Endodermal cell (in vitro differentiated cells): ENCODE measurements at regions not wholly inside any gene's neighbourhood (a gene's known extent, or its start where the extent isn't known, plus 50 kb on each side); places are given as distances from the start of the nearest gene placed in this dataset.

ENCODE experiments used
- DNase-seq: peaks from one replicate; pipeline ENCODE4 v3.0.0-alpha.2; 2017
- H3K27ac ChIP-seq: 2 replicates; pipeline ENCODE4 v1.5.1; 2013; ENCODE audit warnings: mild to moderate bottlenecking, low read depth, low read length, moderate library complexity
- H3K27me3 ChIP-seq: 2 replicates; pipeline ENCODE4 v1.6.1; 2013; ENCODE audit warnings: mild to moderate bottlenecking, low read length, moderate library complexity; ENCODE audit not compliant: insufficient read depth, control insufficient read depth, poor library complexity, severe bottlenecking
- H3K36me3 ChIP-seq: 2 replicates; pipeline ENCODE4 v1.7.0; 2013; ENCODE audit warnings: mild to moderate bottlenecking, low read length, moderate library complexity; ENCODE audit not compliant: control insufficient read depth, insufficient read depth
- H3K4me1 ChIP-seq: one replicate; pipeline ENCODE4 v1.7.0; 2013; ENCODE audit warnings: low read length; ENCODE audit not compliant: control insufficient read depth, insufficient read depth
- H3K4me3 ChIP-seq: 2 replicates; pipeline ENCODE4 v1.5.1; 2013; ENCODE audit warnings: mild to moderate bottlenecking, low read length, moderate library complexity
- H3K9ac ChIP-seq: 2 replicates; pipeline ENCODE4 v1.6.1; 2013; ENCODE audit warnings: mild to moderate bottlenecking, low read length, moderate library complexity; ENCODE audit not compliant: poor library complexity, severe bottlenecking; ENCODE audit errors: extremely low read depth
- H3K9me3 ChIP-seq: 2 replicates; pipeline ENCODE4 v1.6.1; 2013; ENCODE audit warnings: mild to moderate bottlenecking, low read length, moderate library complexity; ENCODE audit not compliant: control insufficient read depth
- H3K27ac Mint-ChIP-seq: 2 replicates; pipeline ENCODE4 v1.8.0; 2020; ENCODE audit warnings: mixed read lengths
- H3K27me3 Mint-ChIP-seq: 2 replicates; pipeline ENCODE4 v1.8.0; 2021; ENCODE audit warnings: mild to moderate bottlenecking, mixed read lengths; ENCODE audit not compliant: insufficient read depth
- H3K36me3 Mint-ChIP-seq: 2 replicates; pipeline ENCODE4 v1.8.0; 2020; ENCODE audit warnings: low read depth, mixed read lengths
- H3K4me1 Mint-ChIP-seq: 2 replicates; pipeline ENCODE4 v1.8.0; 2020; ENCODE audit warnings: mixed read lengths
- H3K4me3 Mint-ChIP-seq: 2 replicates; pipeline ENCODE4 v1.8.0; 2020; ENCODE audit warnings: mild to moderate bottlenecking, moderate library complexity, mixed read lengths
- H3K9me3 Mint-ChIP-seq: 2 replicates; pipeline ENCODE4 v1.8.0; 2020; ENCODE audit warnings: mild to moderate bottlenecking, mixed read lengths
- WGBS, 2 experiments: methylation state at CpG; one replicate each; pipeline versions ENCODE4 v1.1.5 to v1.1.7; 2013; ENCODE audit warnings: missing lambda C conversion rate in 2 of 2, mixed read lengths in 1 of 2; ENCODE audit not compliant: insufficient coverage in 1 of 2, insufficient read length in 1 of 2; 5-methylcytosine and 5-hydroxymethylcytosine counted together
- TF ChIP-seq, protein P1 (sequence below): fragments of 200-600 bp; sonication (generic); conservative IDR thresholded peaks from 2 replicates; pipeline ENCODE4 v1.5.0; 2021; ENCODE audit warnings: antibody characterized with exemption, mild to moderate bottlenecking

DNA sequence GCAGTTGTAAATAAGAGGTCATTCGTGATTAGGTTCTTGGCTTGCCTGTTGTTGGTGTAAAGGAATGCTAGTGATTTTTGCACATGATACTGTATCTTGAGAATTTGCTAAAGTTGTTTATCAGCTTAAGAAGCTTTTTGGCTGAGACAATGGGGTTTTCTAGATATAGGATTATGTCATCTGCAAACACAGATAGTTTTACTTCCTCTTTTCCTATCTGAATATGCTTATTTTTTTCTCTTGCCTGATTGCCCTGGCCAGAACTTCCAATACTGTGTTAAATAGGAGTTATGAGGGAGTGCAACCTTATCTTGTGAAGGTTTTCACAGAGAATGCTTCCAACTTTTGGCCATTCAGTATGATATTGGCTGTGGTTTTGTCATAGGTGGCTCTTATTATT is 576.1 kb upstream of the RGS18 start:
- Histone ChIP-seq H3K36me3 (peaks cover 17% of the 10 kb centered on the region), H3K27me3 (no peaks in the 10 kb centered on the region), H3K4me3 (no peak overlapping the region), H3K9ac (no peak overlapping the region), H3K9me3 (peaks cover 70% of the 10 kb centered on the region), H3K4me1 (peaks cover 3% of the 10 kb centered on the region), H3K27ac (no peak overlapping the region)
- peaks cover 47% of the 10 kb centered on the region for H3K9me3 Mint-ChIP-seq
- TF ChIP-seq, protein P1, sequence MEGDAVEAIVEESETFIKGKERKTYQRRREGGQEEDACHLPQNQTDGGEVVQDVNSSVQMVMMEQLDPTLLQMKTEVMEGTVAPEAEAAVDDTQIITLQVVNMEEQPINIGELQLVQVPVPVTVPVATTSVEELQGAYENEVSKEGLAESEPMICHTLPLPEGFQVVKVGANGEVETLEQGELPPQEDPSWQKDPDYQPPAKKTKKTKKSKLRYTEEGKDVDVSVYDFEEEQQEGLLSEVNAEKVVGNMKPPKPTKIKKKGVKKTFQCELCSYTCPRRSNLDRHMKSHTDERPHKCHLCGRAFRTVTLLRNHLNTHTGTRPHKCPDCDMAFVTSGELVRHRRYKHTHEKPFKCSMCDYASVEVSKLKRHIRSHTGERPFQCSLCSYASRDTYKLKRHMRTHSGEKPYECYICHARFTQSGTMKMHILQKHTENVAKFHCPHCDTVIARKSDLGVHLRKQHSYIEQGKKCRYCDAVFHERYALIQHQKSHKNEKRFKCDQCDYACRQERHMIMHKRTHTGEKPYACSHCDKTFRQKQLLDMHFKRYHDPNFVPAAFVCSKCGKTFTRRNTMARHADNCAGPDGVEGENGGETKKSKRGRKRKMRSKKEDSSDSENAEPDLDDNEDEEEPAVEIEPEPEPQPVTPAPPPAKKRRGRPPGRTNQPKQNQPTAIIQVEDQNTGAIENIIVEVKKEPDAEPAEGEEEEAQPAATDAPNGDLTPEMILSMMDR, result no peak
- WGBS, 2 experiments, result 28% methylated on average over 1 of the region's 1 CpG; no CpG with 5 or more reads in 1 of the 2 experiments
- H3K27me3 Mint-ChIP-seq, result no peaks in the 10 kb centered on the region
- H3K36me3 Mint-ChIP-seq, result peaks cover 18% of the 10 kb centered on the region
- peaks cover 16% of the 10 kb centered on the region for H3K4me1 Mint-ChIP-seq
- H3K4me3 Mint-ChIP-seq, result no peak overlapping the region
- peak overlapping the region; percentile 14 for H3K27ac Mint-ChIP-seq
- DNase-seq, result no peak

DNA sequence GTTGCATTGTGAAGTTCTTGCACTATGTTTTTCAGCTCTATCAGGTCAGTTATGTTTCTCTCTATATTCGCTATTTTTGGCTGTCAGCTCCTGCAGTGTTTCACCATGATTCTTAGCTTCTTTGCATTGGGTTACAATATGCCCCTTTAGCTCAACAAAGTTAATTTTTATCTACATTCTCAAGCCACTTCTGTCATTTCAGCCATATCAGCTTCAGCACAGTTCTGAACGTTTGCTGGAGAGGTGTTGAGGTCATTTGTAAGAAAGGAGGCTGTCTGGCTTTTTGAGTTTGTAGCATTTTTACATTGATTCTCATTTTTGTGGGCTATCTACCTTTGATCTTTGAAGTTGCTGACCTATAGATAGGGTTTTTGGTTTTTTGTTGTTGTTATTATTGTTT is 573.2 kb upstream of the RGS18 start:
- Histone ChIP-seq H3K27ac (no peak overlapping the region), H3K36me3 (no peaks in the 10 kb centered on the region), H3K9ac (no peak overlapping the region), H3K9me3 (peaks cover 52% of the 10 kb centered on the region), H3K4me3 (peak overlapping the region; percentile 37), H3K4me1 (peaks cover 3% of the 10 kb centered on the region), H3K27me3 (no peaks in the 10 kb centered on the region)
- TF ChIP-seq, protein P1, result no peak
- peaks cover 34% of the 10 kb centered on the region for H3K9me3 Mint-ChIP-seq
- peaks cover 15% of the 10 kb centered on the region for H3K36me3 Mint-ChIP-seq
- H3K27ac Mint-ChIP-seq, result no peak overlapping the region
- no peak for DNase-seq
- 89 to 100% methylated on average over 1 to 2 of the region's 2 CpGs for WGBS, 2 experiments
- H3K4me3 Mint-ChIP-seq, result no peak overlapping the region
- no peaks in the 10 kb centered on the region for H3K27me3 Mint-ChIP-seq
- peaks cover 16% of the 10 kb centered on the region for H3K4me1 Mint-ChIP-seq

DNA sequence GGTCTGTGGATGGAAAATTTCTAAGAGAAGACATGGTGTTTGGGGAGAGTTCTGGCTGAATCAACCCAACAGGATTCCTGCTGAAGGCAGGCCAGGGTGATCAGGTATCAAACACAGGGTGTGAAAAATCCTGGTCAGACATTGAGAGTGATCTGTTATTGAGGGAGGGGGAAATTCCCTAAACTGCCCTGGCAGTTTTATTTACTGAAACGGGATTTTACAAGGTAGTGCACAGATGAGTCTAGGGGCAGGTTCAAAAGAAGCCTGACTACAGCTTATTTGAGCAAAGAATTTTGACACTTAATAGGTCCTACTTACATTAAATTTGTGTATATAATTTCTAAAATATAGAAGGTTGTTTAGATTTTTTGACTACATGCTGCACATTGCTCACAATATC is 569.4 kb upstream of the RGS18 start:
- no peak overlapping the region for H3K27ac ChIP-seq
- H3K4me1 ChIP-seq, result no peaks in the 10 kb centered on the region
- 94 to 100% methylated on average over 1 of the region's 1 CpG for WGBS, 2 experiments
- TF ChIP-seq, protein P1, result no peak
- Mint-ChIP-seq H3K4me1 (no peaks in the 10 kb centered on the region), H3K36me3 (peaks cover 5% of the 10 kb centered on the region), H3K27me3 (no peaks in the 10 kb centered on the region), H3K9me3 (peaks cover 11% of the 10 kb centered on the region), H3K27ac (no peak overlapping the region), H3K4me3 (no peak overlapping the region)
- no peaks in the 10 kb centered on the region for H3K36me3 ChIP-seq
- H3K9me3 ChIP-seq, result peaks cover 40% of the 10 kb centered on the region
- H3K9ac ChIP-seq, result no peak overlapping the region
- DNase-seq, result no peak
- no peak overlapping the region for H3K4me3 ChIP-seq
- H3K27me3 ChIP-seq, result no peaks in the 10 kb centered on the region
